A673 (cell line): ENCODE measurements at regions not wholly inside any gene's neighbourhood (a gene's known extent, or its start where the extent isn't known, plus 50 kb on each side); places are given as distances from the start of the nearest gene placed in this dataset.

Source experiments
- EZH2 ChIP-seq: fragments of 200-600 bp; sonication (generic); IDR thresholded peaks from 2 replicates; pipeline ENCODE4 v1.6.1; 2017; ENCODE audit warnings: borderline replicate concordance, low read depth, mild to moderate bottlenecking, mixed read lengths, antibody characterized with exemption, low read length; ENCODE audit not compliant: poor library complexity, severe bottlenecking
- TF ChIP-seq, protein P1 (sequence below): fragments of 300-800, 200-600 bp; sonication (generic); conservative IDR thresholded peaks from 2 replicates; pipeline ENCODE4 v1.5.1; 2017; ENCODE audit warnings: low read depth, mild to moderate bottlenecking, antibody characterized with exemption, low read length, moderate library complexity, mixed read lengths

DNA sequence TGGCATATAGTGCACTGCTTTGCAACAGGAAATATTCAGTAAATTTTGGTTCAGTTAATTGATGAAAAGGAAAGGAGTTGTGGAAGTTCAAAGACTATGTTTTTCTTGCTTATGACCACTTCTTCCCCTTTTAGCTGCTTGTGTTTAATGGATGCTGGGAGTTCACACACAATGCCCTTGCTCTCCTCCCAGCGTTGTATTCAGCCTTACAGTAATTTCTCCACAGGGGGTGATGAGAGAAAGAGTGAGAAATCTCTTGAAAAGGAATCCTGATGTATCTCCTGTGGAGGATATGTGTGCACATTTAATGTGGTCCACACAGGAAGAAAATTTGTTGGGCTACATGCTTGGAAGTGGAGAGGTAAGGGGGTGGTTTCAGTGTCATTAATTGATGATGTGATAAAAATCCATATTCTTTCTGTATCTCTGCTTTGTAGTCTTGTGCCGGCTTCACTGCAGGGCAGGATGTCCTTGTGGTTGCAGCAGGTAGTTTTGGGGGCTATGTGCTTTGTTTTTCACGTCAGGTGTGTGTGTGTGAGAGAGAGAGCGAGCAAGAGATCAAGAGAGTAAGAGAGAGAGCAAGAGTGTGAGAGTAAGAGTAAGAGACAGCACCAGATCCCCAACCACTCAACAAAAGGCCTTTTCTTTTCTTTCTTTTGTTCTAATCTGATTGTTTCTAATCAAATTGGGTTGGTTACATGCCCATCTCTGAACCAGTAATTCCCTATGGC lies 204.4 kb downstream of the RWDD3 start:
- TF ChIP-seq, protein P1, sequence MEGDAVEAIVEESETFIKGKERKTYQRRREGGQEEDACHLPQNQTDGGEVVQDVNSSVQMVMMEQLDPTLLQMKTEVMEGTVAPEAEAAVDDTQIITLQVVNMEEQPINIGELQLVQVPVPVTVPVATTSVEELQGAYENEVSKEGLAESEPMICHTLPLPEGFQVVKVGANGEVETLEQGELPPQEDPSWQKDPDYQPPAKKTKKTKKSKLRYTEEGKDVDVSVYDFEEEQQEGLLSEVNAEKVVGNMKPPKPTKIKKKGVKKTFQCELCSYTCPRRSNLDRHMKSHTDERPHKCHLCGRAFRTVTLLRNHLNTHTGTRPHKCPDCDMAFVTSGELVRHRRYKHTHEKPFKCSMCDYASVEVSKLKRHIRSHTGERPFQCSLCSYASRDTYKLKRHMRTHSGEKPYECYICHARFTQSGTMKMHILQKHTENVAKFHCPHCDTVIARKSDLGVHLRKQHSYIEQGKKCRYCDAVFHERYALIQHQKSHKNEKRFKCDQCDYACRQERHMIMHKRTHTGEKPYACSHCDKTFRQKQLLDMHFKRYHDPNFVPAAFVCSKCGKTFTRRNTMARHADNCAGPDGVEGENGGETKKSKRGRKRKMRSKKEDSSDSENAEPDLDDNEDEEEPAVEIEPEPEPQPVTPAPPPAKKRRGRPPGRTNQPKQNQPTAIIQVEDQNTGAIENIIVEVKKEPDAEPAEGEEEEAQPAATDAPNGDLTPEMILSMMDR: no peak
- TF ChIP-seq EZH2: no peak
